GM23338 (cell line): ENCODE measurements at regions not wholly inside any gene's neighbourhood (a gene's known extent, or its start where the extent isn't known, plus 50 kb on each side); places are given as distances from the start of the nearest gene placed in this dataset.

Experiments used
- ATAC-seq: fragments of 200-7000 bp; cut with Tn5 transposase; 3 replicates; pipeline ENCODE4 v1.9.1; 2020
- DNase-seq: peaks from one replicate; pipeline ENCODE4 v3.0.0-alpha.2; 2015; ENCODE audit warnings: low spot score
- H2AFZ ChIP-seq: fragments of 200-600 bp; sonication (generic); 2 replicates; pipeline ENCODE4 v1.8.0; 2016; ENCODE audit warnings: antibody characterized with exemption, mild to moderate bottlenecking, moderate library complexity
- H3F3A ChIP-seq: fragments of 200-600 bp; sonication (generic); replicated peaks from 2 replicates; pipeline ENCODE4 v1.8.0; 2017; ENCODE audit warnings: antibody characterized with exemption, mixed run types, low read depth
- H3K27ac ChIP-seq: fragments of 200-600 bp; sonication (generic); 2 replicates; pipeline ENCODE4 v1.6.1; 2016; ENCODE audit warnings: low read depth
- H3K27me3 ChIP-seq: fragments of 200-600 bp; sonication (generic); 2 replicates; pipeline ENCODE4 v1.8.0; 2016; ENCODE audit warnings: mild to moderate bottlenecking, mixed run types, moderate library complexity; ENCODE audit not compliant: insufficient read depth
- H3K36me3 ChIP-seq: fragments of 200-600 bp; sonication (generic); 2 replicates; pipeline ENCODE4 v1.8.0; 2016; ENCODE audit warnings: mild to moderate bottlenecking; ENCODE audit not compliant: insufficient read depth
- H3K4me1 ChIP-seq: fragments of 200-600 bp; sonication (generic); 2 replicates; pipeline ENCODE4 v1.8.0; 2016; ENCODE audit warnings: mild to moderate bottlenecking, moderate library complexity; ENCODE audit not compliant: insufficient read depth
- H3K4me2 ChIP-seq: fragments of 200-600 bp; sonication (generic); 2 replicates; pipeline ENCODE4 v1.7.1; 2017; ENCODE audit warnings: mixed run types
- H3K4me3 ChIP-seq: fragments of 200-600 bp; sonication (generic); 2 replicates; pipeline ENCODE4 v1.6.1; 2016; ENCODE audit warnings: mixed run types
- H3K79me2 ChIP-seq: fragments of 200-600 bp; sonication (generic); replicated peaks from 2 replicates; pipeline ENCODE4 v1.8.0; 2017; ENCODE audit warnings: mild to moderate bottlenecking; ENCODE audit not compliant: insufficient read depth
- H3K9me2 ChIP-seq: fragments of 200-600 bp; sonication (generic); 2 replicates; pipeline ENCODE4 v1.8.0; 2017; ENCODE audit not compliant: insufficient read depth
- H4K20me1 ChIP-seq: fragments of 200-600 bp; sonication (generic); replicated peaks from 2 replicates; pipeline ENCODE4 v1.8.0; 2017; ENCODE audit warnings: mild to moderate bottlenecking; ENCODE audit not compliant: insufficient read depth
- H3K27ac Mint-ChIP-seq: 2 replicates; pipeline ENCODE4 v1.8.0; 2020; ENCODE audit warnings: inconsistent platforms, mild to moderate bottlenecking, moderate library complexity, mixed read lengths
- H3K27me3 Mint-ChIP-seq: 3 replicates; pipeline ENCODE4 v1.8.0; 2022; ENCODE audit warnings: low read depth, mild to moderate bottlenecking, moderate library complexity, mixed read lengths, inconsistent platforms; ENCODE audit not compliant: insufficient read depth, poor library complexity
- H3K36me3 Mint-ChIP-seq: 3 replicates; pipeline ENCODE4 v1.8.0; 2021; ENCODE audit warnings: low read depth, mild to moderate bottlenecking, inconsistent platforms, moderate library complexity, mixed read lengths
- H3K4me1 Mint-ChIP-seq: 3 replicates; pipeline ENCODE4 v1.8.0; 2020; ENCODE audit warnings: mild to moderate bottlenecking, inconsistent platforms, mixed read lengths
- H3K4me3 Mint-ChIP-seq: 3 replicates; pipeline ENCODE4 v1.8.0; 2021; ENCODE audit warnings: moderate library complexity, mild to moderate bottlenecking, inconsistent platforms, mixed read lengths
- H3K9me3 Mint-ChIP-seq: 3 replicates; pipeline ENCODE4 v1.8.0; 2020; ENCODE audit warnings: moderate library complexity, mild to moderate bottlenecking, inconsistent platforms, mixed read lengths
- CTCF ChIP-seq, 2 experiments: fragments of 200-600 bp in 1 of 2; sonication (generic) in 1 of 2; conservative IDR thresholded peaks; 2 replicates each; pipeline versions ENCODE4 v1.5.1 to v1.6.1; 2016 to 2017; ENCODE audit warnings: antibody characterized with exemption in 2 of 2, low read depth in 2 of 2, mild to moderate bottlenecking in 2 of 2, moderate library complexity in 1 of 2
- JUNB ChIP-seq: IDR thresholded peaks from one replicate; pipeline ENCODE4 v1.6.1; 2016; ENCODE audit warnings: antibody characterized with exemption; ENCODE audit not compliant: unreplicated experiment
- POLR2AphosphoS5 ChIP-seq: IDR thresholded peaks from 2 replicates; pipeline ENCODE4 v1.6.1; 2016; ENCODE audit warnings: antibody characterized with exemption, low read depth
- STAT1 ChIP-seq: IDR thresholded peaks from one replicate; pipeline ENCODE4 v1.6.1; 2016; ENCODE audit warnings: antibody characterized with exemption; ENCODE audit not compliant: unreplicated experiment
- TF ChIP-seq, protein P1 (sequence below): fragments of 250-450 bp; sonication (Bioruptor Pico); IDR thresholded peaks from 2 replicates; pipeline ENCODE4 v1.5.0; 2020; ENCODE audit warnings: mild to moderate bottlenecking, moderate library complexity

- H3K9me3 Mint-ChIP-seq = peaks cover 19% of the 10 kb centered on the region
- Histone ChIP-seq H3K4me2 (no peak overlapping the region), H3K9me2 (peaks cover 3% of the 10 kb centered on the region; the same call in 1 of the 2 replicates), H3K79me2 (no peaks in the 10 kb centered on the region), H3K27me3 (no peaks in the 10 kb centered on the region), H3K27ac (no peak overlapping the region), H3K4me1 (no peaks in the 10 kb centered on the region), H2AFZ (no peak overlapping the region), H4K20me1 (0 out of 2 replicates have a peak, but pooled peaks cover 4% of the 10 kb centered on the region), H3K36me3 (no peaks in the 10 kb centered on the region), H3K4me3 (no peak overlapping the region), H3F3A (no peaks in the 10 kb centered on the region)
- H3K27me3 Mint-ChIP-seq = peaks cover 5% of the 10 kb centered on the region
- H3K36me3 Mint-ChIP-seq = peaks cover 15% of the 10 kb centered on the region
- TF ChIP-seq, protein P1, sequence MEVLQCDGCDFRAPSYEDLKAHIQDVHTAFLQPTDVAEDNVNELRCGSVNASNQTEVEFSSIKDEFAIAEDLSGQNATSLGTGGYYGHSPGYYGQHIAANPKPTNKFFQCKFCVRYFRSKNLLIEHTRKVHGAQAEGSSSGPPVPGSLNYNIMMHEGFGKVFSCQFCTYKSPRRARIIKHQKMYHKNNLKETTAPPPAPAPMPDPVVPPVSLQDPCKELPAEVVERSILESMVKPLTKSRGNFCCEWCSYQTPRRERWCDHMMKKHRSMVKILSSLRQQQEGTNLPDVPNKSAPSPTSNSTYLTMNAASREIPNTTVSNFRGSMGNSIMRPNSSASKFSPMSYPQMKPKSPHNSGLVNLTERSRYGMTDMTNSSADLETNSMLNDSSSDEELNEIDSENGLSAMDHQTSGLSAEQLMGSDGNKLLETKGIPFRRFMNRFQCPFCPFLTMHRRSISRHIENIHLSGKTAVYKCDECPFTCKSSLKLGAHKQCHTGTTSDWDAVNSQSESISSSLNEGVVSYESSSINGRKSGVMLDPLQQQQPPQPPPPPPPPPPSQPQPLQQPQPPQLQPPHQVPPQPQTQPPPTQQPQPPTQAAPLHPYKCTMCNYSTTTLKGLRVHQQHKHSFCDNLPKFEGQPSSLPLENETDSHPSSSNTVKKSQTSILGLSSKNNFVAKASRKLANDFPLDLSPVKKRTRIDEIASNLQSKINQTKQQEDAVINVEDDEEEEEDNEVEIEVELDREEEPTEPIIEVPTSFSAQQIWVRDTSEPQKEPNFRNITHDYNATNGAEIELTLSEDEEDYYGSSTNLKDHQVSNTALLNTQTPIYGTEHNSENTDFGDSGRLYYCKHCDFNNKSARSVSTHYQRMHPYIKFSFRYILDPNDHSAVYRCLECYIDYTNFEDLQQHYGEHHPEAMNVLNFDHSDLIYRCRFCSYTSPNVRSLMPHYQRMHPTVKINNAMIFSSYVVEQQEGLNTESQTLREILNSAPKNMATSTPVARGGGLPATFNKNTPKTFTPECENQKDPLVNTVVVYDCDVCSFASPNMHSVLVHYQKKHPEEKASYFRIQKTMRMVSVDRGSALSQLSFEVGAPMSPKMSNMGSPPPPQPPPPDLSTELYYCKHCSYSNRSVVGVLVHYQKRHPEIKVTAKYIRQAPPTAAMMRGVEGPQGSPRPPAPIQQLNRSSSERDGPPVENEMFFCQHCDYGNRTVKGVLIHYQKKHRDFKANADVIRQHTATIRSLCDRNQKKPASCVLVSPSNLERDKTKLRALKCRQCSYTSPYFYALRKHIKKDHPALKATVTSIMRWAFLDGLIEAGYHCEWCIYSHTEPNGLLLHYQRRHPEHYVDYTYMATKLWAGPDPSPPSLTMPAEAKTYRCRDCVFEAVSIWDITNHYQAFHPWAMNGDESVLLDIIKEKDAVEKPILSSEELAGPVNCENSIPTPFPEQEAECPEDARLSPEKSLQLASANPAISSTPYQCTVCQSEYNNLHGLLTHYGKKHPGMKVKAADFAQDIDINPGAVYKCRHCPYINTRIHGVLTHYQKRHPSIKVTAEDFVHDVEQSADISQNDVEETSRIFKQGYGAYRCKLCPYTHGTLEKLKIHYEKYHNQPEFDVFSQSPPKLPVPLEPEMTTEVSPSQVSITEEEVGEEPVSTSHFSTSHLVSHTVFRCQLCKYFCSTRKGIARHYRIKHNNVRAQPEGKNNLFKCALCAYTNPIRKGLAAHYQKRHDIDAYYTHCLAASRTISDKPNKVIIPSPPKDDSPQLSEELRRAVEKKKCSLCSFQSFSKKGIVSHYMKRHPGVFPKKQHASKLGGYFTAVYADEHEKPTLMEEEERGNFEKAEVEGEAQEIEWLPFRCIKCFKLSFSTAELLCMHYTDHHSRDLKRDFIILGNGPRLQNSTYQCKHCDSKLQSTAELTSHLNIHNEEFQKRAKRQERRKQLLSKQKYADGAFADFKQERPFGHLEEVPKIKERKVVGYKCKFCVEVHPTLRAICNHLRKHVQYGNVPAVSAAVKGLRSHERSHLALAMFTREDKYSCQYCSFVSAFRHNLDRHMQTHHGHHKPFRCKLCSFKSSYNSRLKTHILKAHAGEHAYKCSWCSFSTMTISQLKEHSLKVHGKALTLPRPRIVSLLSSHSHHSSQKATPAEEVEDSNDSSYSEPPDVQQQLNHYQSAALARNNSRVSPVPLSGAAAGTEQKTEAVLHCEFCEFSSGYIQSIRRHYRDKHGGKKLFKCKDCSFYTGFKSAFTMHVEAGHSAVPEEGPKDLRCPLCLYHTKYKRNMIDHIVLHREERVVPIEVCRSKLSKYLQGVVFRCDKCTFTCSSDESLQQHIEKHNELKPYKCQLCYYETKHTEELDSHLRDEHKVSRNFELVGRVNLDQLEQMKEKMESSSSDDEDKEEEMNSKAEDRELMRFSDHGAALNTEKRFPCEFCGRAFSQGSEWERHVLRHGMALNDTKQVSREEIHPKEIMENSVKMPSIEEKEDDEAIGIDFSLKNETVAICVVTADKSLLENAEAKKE = no peak
- no peak for TF ChIP-seq STAT1
- DNase-seq (no peak), ATAC-seq (no peak)
- no peaks in the 10 kb centered on the region for H3K4me1 Mint-ChIP-seq
- no peak overlapping the region for H3K27ac Mint-ChIP-seq
- H3K4me3 Mint-ChIP-seq = no peak overlapping the region
Observed at GRCh38 chr6:76818451-76818850, 644.8 kb downstream of the HTR1B start.

- H3K79me2 ChIP-seq = no peaks in the 10 kb centered on the region
- H2AFZ ChIP-seq = no peak overlapping the region
- Mint-ChIP-seq H3K36me3 (peaks cover 6% of the 10 kb centered on the region; the same call in 2 of the 3 replicates), H3K9me3 (peaks cover 9% of the 10 kb centered on the region), H3K4me1 (peaks cover 6% of the 10 kb centered on the region; the same call in 2 of the 3 replicates), H3K27me3 (peaks cover 5% of the 10 kb centered on the region), H3K27ac (no peak overlapping the region), H3K4me3 (no peak overlapping the region)
- no peak overlapping the region for H3K4me3 ChIP-seq
- H3K4me2 ChIP-seq = no peak overlapping the region
- H3K27ac ChIP-seq = no peak overlapping the region
- ATAC-seq (no peak), DNase-seq (no peak)
- H3K9me2 ChIP-seq = no peaks in the 10 kb centered on the region; the same call in 1 of the 2 replicates
- H4K20me1 ChIP-seq = 0 out of 2 replicates have a peak, but pooled peaks cover 4% of the 10 kb centered on the region
- H3F3A ChIP-seq = no peaks in the 10 kb centered on the region
- no peaks in the 10 kb centered on the region for H3K36me3 ChIP-seq
- no peaks in the 10 kb centered on the region for H3K4me1 ChIP-seq
- H3K27me3 ChIP-seq = no peaks in the 10 kb centered on the region
- no peak for TF ChIP-seq POLR2AphosphoS5
- TF ChIP-seq JUNB = no peak
- TF ChIP-seq CTCF (conservative IDR thresholded peaks at IDR 0.05; ENCODE audit: low read depth in 2 of 2) = no peak
Observed at GRCh38 chr6:76817429-76817828, 645.9 kb downstream of the HTR1B start.
